ENCODE measurements at regions not wholly inside any gene's neighbourhood (a gene's known extent, or its start where the extent isn't known, plus 50 kb on each side); places are given as distances from the start of the nearest gene placed in this dataset.

- TF ChIP-seq POLR2AphosphoS5 (IDR thresholded peaks at IDR 0.05; ENCODE audit: low read depth, low read length): no peak
- TF ChIP-seq SIN3A (IDR thresholded peaks at IDR 0.05; ENCODE audit: borderline replicate concordance, insufficient read depth, low read length): no peak
- TF ChIP-seq REST (IDR thresholded peaks at IDR 0.05; ENCODE audit: insufficient read depth in 1 of 2, low read depth in 2 of 2, low read length in 2 of 2): no peak
- no peak for TF ChIP-seq TAF1 (IDR thresholded peaks at IDR 0.05; ENCODE audit: borderline replicate concordance, insufficient read depth, low read length)
- TF ChIP-seq FOXP2 (optimal IDR thresholded peaks at IDR 0.05; ENCODE audit: borderline replicate concordance, extremely low read depth, extremely low read length, insufficient read depth): no peak
These were observed 403.8 kb upstream of the ID2 start for GRCh38 chr2:8277921-8278571.

- no peak for TF ChIP-seq SIN3A (IDR thresholded peaks at IDR 0.05; ENCODE audit: borderline replicate concordance, insufficient read depth, low read length)
- TF ChIP-seq POLR2AphosphoS5 (IDR thresholded peaks at IDR 0.05; ENCODE audit: low read depth, low read length): no peak
- TF ChIP-seq FOXP2 (optimal IDR thresholded peaks at IDR 0.05; ENCODE audit: borderline replicate concordance, extremely low read depth, extremely low read length, insufficient read depth): no peak
- no peak for TF ChIP-seq REST (IDR thresholded peaks at IDR 0.05; ENCODE audit: insufficient read depth in 1 of 2, low read depth in 2 of 2, low read length in 2 of 2)
- no peak for TF ChIP-seq TAF1 (IDR thresholded peaks at IDR 0.05; ENCODE audit: borderline replicate concordance, insufficient read depth, low read length)
These were observed 403.0 kb upstream of the ID2 start for GRCh38 chr2:8278709-8279354.

DNA sequence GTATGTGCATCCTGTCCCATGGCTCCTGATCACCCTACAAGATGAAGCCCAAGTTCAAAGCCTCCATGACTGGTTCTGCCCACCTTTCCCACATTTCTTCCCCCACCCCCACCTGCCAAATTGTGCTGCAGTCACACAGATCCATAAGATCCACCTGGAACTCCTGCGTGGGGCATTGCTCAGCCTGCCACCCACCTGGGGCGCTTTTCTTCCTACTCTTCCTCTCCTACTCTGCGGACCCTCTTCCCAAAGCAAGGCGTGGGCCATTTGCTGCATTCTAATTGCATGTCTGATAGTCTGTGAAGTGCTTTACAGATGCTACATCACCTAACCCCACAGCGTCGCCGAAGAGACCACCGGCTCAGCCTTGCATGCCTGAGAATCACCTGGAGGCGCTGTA, 402.4 kb upstream of the ID2 start:
- TF ChIP-seq SIN3A (IDR thresholded peaks at IDR 0.05; ENCODE audit: borderline replicate concordance, insufficient read depth, low read length): no peak

GRCh38 chr2:8281234-8281633, 400.6 kb upstream of the ID2 start:
- TF ChIP-seq REST (IDR thresholded peaks at IDR 0.05; ENCODE audit: insufficient read depth in 1 of 2, low read depth in 2 of 2, low read length in 2 of 2): no peak
- no peak for TF ChIP-seq POLR2AphosphoS5 (IDR thresholded peaks at IDR 0.05; ENCODE audit: low read depth, low read length)
- no peak for TF ChIP-seq SIN3A (IDR thresholded peaks at IDR 0.05; ENCODE audit: borderline replicate concordance, insufficient read depth, low read length)
- no peak for TF ChIP-seq FOXP2 (optimal IDR thresholded peaks at IDR 0.05; ENCODE audit: borderline replicate concordance, extremely low read depth, extremely low read length, insufficient read depth)
- no peak for TF ChIP-seq TAF1 (IDR thresholded peaks at IDR 0.05; ENCODE audit: borderline replicate concordance, insufficient read depth, low read length)

DNA sequence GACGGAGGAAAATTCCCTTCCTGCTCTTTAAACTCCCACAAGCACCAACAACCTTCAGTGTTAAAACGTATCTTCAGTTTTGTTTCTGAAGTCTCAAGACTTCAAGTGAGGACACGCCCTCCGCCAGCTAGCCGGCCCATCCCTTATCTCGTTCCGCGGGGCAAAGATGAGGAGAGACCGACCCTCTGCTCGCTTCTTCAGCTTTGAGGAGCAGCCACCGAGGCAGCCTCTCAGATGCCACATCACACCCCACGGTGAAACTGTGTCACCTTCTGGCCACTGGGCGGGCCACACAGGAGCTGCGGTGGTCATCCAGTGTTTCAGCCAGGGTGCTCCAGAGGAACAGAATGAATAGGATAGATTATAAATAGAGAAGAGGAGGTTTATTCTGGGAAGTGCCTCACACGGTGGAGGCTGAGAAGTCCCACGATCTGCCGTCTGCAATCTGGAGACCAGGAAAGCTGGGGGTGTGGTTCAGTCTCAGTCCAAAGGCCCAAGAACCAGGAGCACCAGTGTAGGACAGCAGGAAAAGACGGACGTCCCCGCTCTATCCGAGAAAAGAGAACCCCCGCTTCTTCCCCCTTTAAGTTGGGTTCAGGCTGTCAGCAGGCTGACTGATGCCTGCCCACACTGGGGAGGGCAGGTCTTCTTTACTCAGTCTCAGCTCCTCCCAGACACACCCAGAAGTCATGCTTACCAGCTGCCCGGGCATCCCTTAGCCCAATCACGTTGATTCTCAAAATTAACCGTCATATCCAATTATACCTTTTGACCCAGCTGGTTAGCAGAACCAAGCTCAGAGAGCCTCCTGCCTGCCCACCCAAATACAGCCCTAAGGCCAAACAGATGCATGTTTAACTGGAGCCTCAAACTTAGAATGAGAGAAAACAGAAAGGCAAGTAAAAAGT, 399.7 kb upstream of the ID2 start:
- TF ChIP-seq FOXP2 (optimal IDR thresholded peaks at IDR 0.05; ENCODE audit: borderline replicate concordance, extremely low read depth, extremely low read length, insufficient read depth): no peak
- TF ChIP-seq SIN3A (IDR thresholded peaks at IDR 0.05; ENCODE audit: borderline replicate concordance, insufficient read depth, low read length): no peak
- TF ChIP-seq TAF1 (IDR thresholded peaks at IDR 0.05; ENCODE audit: borderline replicate concordance, insufficient read depth, low read length): no peak
- TF ChIP-seq REST (IDR thresholded peaks at IDR 0.05; ENCODE audit: insufficient read depth in 1 of 2, low read depth in 2 of 2, low read length in 2 of 2): no peak
- TF ChIP-seq POLR2AphosphoS5 (IDR thresholded peaks at IDR 0.05; ENCODE audit: low read depth, low read length): no peak
